ENCODE measurements at regions not wholly inside any gene's neighbourhood (a gene's known extent, or its start where the extent isn't known, plus 50 kb on each side); places are given as distances from the start of the nearest gene placed in this dataset.

- no peak for TF ChIP-seq EGR1 (IDR thresholded peaks at IDR 0.05; ENCODE audit: borderline replicate concordance in 1 of 2, low read depth in 2 of 2, low read length in 2 of 2)
- TF ChIP-seq YY1 (IDR thresholded peaks at IDR 0.05; ENCODE audit: low read depth, low read length) = peak; percentile 81
- no peak for TF ChIP-seq SUPT20H (IDR thresholded peaks at IDR 0.05; ENCODE audit: borderline replicate concordance, control insufficient read depth, low read depth, low read length)
- TF ChIP-seq POU2F2 (IDR thresholded peaks at IDR 0.05; ENCODE audit: borderline replicate concordance, low read depth, low read length) = peak; percentile 77; the same call in 1 of the 3 replicates
- no peak for TF ChIP-seq CEBPZ (IDR thresholded peaks at IDR 0.05; ENCODE audit: low read depth, low read length)
- TF ChIP-seq SPI1 (IDR thresholded peaks at IDR 0.05; ENCODE audit: borderline replicate concordance, insufficient read depth, low read depth, low read length) = no peak
- TF ChIP-seq HDAC2 (IDR thresholded peaks at IDR 0.05) = no peak
- peak; percentile 92 for TF ChIP-seq SMC3 (IDR thresholded peaks at IDR 0.05; ENCODE audit: borderline replicate concordance, low read length)
- TF ChIP-seq SUZ12 (IDR thresholded peaks at IDR 0.05; ENCODE audit: unreplicated experiment) = no peak
- TF ChIP-seq FOS (IDR thresholded peaks at IDR 0.05; ENCODE audit: borderline replicate concordance, extremely low read depth, insufficient read length) = no peak
- TF ChIP-seq TCF12 (IDR thresholded peaks at IDR 0.05; ENCODE audit: low read depth, low read length) = no peak
- no peak for TF ChIP-seq POLR2A (IDR thresholded peaks at IDR 0.05; ENCODE audit: low read depth, low read length)
- no peak for TF ChIP-seq CHD4 (IDR thresholded peaks at IDR 0.05)
- TF ChIP-seq RAD21 (IDR thresholded peaks at IDR 0.05; ENCODE audit: insufficient read depth, low read depth, low read length) = peak; percentile 84
- no peak for TF ChIP-seq ZZZ3 (IDR thresholded peaks at IDR 0.05; ENCODE audit: control insufficient read depth, insufficient read length, low read depth)
- TF ChIP-seq IRF4 (IDR thresholded peaks at IDR 0.05; ENCODE audit: low read depth, low read length) = peak; percentile 64; the same call in 1 of the 2 replicates
These were observed 69.3 kb upstream of the SEC11C start (continued) for GRCh38 chr18:59070181-59070912.
